ENCODE measurements at regions not wholly inside any gene's neighbourhood (a gene's known extent, or its start where the extent isn't known, plus 50 kb on each side); places are given as distances from the start of the nearest gene placed in this dataset.
"Not testable (repeated sequence)": the region's sequence is repeated elsewhere in the genome, so short reads cannot be mapped to it uniquely, and the experiment has no call there.

GRCh38 chr1:229006121-229006870 lies 264.6 kb upstream of the RAB4A start:
- H3K27ac ChIP-seq, result no peak overlapping the region
- H3K36me3 ChIP-seq, result no peaks in the 10 kb centered on the region
- H3K4me1 ChIP-seq, result peaks cover 0 to 19% (median 0%) of the 10 kb centered on the region in 3 donors
- no peaks in the 10 kb centered on the region for H3K27me3 ChIP-seq
- no peaks in the 10 kb centered on the region for H3K9me3 ChIP-seq
- TF ChIP-seq POLR2AphosphoS5 (IDR thresholded peaks at IDR 0.05) (no peak), POLR2A (IDR thresholded peaks at IDR 0.05) (no peak), CTCF (IDR thresholded peaks at IDR 0.05) (no peak)
- WGBS, 2 donors (ENCODE audit: low coverage in 1 of 2), result 83 to 87% methylated on average over 6 to 7 of the region's 12 CpGs
- ATAC-seq, result no peak
- H3K4me3 ChIP-seq, result no peak overlapping the region

GRCh38 chr1:229007167-229007566 lies 263.7 kb upstream of the RAB4A start:
- Histone ChIP-seq H3K9me3 (no peaks in the 10 kb centered on the region), H3K27me3 (no peaks in the 10 kb centered on the region), H3K27ac (no peak overlapping the region), H3K36me3 (no peaks in the 10 kb centered on the region), H3K4me3 (no peak overlapping the region), H3K4me1 (peaks cover 0 to 19% (median 0%) of the 10 kb centered on the region in 3 donors)
- WGBS, 2 donors (ENCODE audit: low coverage in 1 of 2), result 95 to 100% methylated on average over 3 of the region's 7 CpGs
- no peak for ATAC-seq
- TF ChIP-seq EP300 (IDR thresholded peaks at IDR 0.05) (no peak), CTCF (IDR thresholded peaks at IDR 0.05) (no peak), POLR2A (IDR thresholded peaks at IDR 0.05) (no peak), POLR2AphosphoS5 (IDR thresholded peaks at IDR 0.05) (no peak)

GRCh38 chr1:229007701-229008100 lies 263.2 kb upstream of the RAB4A start:
- no peak for TF ChIP-seq EP300 (IDR thresholded peaks at IDR 0.05)
- TF ChIP-seq CTCF (IDR thresholded peaks at IDR 0.05), result no peak
- no peak for TF ChIP-seq POLR2A (IDR thresholded peaks at IDR 0.05)
- TF ChIP-seq POLR2AphosphoS5 (IDR thresholded peaks at IDR 0.05), result no peak
- Histone ChIP-seq H3K27me3 (no peaks in the 10 kb centered on the region), H3K4me3 (no peak overlapping the region), H3K9me3 (no peaks in the 10 kb centered on the region), H3K4me1 (peaks cover 0 to 19% (median 0%) of the 10 kb centered on the region in 3 donors), H3K27ac (no peak overlapping the region), H3K36me3 (no peaks in the 10 kb centered on the region)
- ATAC-seq, result no peak
- 100% methylated on average over 2 of the region's 9 CpGs; no CpG with 5 or more reads in 1 of the 2 donors for WGBS, 2 donors (ENCODE audit: low coverage in 1 of 2)

GRCh38 chr1:229008347-229008746 lies 262.6 kb upstream of the RAB4A start:
- not testable (repeated sequence) for H3K9me3 ChIP-seq, H3K36me3 ChIP-seq, ATAC-seq, H3K4me3 ChIP-seq, H3K27me3 ChIP-seq, H3K27ac ChIP-seq
- H3K4me1 ChIP-seq, result peaks cover 0 to 13% (median 0%) of the 10 kb centered on the region in 3 donors
- 50% methylated on average over 3 of the region's 5 CpGs; no CpG with 5 or more reads in 1 of the 2 donors for WGBS, 2 donors (ENCODE audit: low coverage in 1 of 2)

GRCh38 chr1:229011022-229011421 lies 259.9 kb upstream of the RAB4A start:
- no peaks in the 10 kb centered on the region for H3K36me3 ChIP-seq
- 83 to 92% methylated on average over 1 to 2 of the region's 2 CpGs for WGBS, 2 donors (ENCODE audit: low coverage in 1 of 2)
- ATAC-seq, result no peak

More at GRCh38 chr1:229011022-229011421, 259.9 kb upstream of the RAB4A start:
- TF ChIP-seq CTCF (IDR thresholded peaks at IDR 0.05), result no peak
- no peak for TF ChIP-seq POLR2AphosphoS5 (IDR thresholded peaks at IDR 0.05)
- no peak for TF ChIP-seq EP300 (IDR thresholded peaks at IDR 0.05)
- TF ChIP-seq POLR2A (IDR thresholded peaks at IDR 0.05), result no peak
- H3K4me3 ChIP-seq, result no peak overlapping the region
- no peaks in the 10 kb centered on the region for H3K4me1 ChIP-seq
- no peaks in the 10 kb centered on the region for H3K27me3 ChIP-seq
- H3K27ac ChIP-seq, result no peak overlapping the region
- H3K9me3 ChIP-seq, result no peaks in the 10 kb centered on the region
